Activated T-helper 1 cell treated with Interleukin-2 at 50 U/mL for 16 hours (primary cell): ENCODE measurements at regions not wholly inside any gene's neighbourhood (a gene's known extent, or its start where the extent isn't known, plus 50 kb on each side); places are given as distances from the start of the nearest gene placed in this dataset.
"Not testable (repeated sequence)": the region's sequence is repeated elsewhere in the genome, so short reads cannot be mapped to it uniquely, and the experiment has no call there.

Experiments used
- DNase-seq: peaks from one replicate; pipeline ENCODE4 v3.0.0-alpha.2; 2020; ENCODE audit warnings: low read depth

DNA sequence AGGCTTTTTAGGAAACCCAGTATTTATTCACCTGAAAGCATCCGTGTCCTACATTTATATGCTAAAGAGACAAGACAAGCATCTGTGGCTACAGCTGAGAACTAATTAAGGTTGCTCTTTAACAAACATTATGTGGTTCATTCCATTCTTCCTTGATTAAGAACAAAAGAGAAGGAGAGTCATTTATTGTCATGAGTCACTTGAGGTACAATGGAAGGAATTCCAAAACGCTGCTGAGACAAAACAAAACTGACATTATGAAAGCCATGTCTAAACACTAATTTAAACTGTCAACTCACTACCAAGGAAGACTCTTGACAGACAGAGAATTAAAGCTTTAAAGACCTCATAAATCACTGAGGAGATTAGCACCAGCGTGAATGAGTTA, 214.4 kb downstream of the BMP4 start:
- no peak for DNase-seq

DNA sequence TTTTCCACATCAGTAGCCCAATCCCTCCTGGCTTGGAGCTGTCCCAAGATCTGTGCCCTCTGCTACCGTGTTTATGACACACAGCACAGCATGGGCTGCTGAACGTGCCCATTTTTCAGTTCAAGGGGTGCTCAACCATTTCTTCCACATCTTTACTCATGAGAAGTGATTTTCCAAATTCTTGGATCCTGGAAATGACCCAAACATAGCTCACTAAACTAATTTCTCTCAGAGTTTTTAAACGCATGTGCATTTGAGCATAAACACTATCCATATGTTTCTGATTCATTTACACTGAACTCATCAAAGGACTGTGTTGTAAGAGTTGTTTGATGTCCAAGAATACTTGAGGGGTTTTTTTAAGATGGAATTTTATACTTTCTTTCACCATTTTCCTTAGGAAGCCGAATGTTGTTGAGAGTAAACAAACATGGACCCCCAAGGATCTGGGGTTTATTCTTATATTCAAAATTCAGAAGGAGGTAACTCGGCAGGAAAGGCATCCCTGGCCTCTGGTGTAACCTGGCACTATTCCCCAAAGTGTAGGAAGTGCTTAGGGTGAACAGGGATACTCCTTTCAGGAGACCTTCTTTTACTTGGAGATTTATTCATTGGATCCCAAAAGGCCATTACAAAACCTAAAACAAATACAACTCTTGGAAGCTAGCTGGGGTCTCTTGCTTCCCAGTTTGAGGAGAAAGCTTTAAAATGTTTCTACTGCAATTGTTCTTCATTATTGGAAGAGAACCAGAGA, 215.0 kb downstream of the BMP4 start:
- no peak for DNase-seq

DNA sequence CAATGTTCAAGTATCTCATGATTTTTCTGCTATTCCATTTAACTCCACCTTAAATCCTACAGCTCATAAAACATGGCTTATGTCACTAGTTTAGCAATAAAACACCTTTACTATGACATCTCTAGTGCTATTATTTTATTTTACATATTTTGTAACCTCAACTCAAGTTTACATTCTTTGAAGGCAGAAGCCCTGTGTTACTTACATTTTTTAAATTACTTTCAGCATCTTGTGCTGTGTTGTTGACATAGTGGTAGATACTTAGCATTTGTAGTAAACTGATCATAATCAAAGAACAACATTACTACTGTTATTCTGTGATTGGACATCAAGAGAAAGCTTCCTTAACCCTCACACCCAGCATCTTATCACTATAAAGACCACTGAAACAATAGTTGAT, 216.1 kb downstream of the BMP4 start:
- no peak for DNase-seq

DNA sequence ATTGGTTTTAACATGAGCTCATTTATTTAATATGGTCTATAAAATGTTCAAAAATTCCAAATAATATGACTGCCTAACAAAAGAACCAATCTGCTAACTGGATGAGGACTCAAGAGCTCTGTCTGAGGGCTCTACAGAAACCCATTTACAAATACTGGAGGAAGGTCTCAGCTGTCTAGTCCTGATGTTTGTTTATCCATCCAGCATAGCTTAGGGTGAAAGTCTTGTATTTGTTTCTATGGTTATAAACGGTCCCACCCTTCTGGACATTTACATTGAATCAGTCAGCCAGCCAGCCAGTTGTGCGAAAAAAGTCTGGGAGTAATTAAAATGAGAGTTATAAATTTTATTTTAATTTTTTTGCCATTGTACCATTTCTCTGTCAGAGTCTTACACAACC, 220.7 kb downstream of the BMP4 start:
- no peak for DNase-seq

DNA sequence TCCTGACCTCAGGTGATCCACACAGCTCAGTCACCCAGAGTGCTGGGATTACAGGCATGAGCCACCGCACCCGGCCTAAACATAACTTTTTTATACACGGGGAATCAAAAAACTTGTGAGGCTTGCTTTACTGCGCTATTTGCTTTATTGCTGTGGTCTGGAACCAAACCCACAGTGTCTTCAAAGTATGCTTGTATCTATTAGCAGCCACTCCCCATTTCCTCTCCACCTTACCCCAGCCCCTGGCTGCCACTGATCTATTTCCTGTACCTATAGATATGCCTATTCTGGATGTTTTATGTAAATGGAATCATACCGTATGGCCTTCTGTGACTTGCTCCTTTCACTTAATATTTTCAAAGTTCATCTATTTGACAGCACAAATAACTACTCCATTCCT, 233.4 kb downstream of the BMP4 start:
- DNase-seq: no peak

DNA sequence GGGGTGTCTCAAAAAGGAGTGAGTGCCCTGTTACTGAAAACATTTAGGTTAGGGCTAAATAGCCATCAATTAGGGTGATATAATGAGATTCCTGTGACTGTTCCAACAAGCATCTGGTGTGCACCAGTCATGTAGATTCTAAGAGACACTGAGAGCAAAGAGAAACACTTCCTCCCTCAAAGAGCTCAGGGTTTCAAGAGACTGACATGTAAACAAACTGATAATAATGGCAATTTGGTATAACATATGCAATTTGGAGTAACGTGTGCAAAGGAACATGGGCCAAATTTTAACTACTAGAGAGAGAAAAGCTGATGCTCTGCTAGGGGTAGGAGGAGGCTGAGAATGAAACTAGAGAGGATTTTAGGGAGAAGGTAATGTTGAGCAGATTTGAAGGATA, 237.1 kb downstream of the BMP4 start:
- DNase-seq: no peak

DNA sequence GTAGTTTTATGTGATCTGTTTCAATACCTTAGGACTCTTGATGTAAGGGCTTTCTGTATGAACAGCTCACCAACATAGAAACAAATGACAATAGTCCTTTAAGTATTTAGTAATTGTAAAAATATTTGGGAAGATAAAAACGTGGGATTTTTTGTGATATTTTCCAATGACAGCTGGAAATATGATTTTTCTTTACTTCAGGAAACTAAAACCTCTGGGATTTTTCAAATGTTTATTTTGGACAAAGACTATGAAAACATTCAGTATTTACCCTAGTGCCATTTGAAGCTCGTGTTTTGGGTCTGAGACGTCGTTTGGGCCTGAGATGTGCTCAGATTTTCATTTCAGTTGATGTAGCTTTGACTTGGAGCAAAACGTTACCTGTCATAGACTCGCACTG, 240.0 kb downstream of the BMP4 start:
- DNase-seq: no peak

DNA sequence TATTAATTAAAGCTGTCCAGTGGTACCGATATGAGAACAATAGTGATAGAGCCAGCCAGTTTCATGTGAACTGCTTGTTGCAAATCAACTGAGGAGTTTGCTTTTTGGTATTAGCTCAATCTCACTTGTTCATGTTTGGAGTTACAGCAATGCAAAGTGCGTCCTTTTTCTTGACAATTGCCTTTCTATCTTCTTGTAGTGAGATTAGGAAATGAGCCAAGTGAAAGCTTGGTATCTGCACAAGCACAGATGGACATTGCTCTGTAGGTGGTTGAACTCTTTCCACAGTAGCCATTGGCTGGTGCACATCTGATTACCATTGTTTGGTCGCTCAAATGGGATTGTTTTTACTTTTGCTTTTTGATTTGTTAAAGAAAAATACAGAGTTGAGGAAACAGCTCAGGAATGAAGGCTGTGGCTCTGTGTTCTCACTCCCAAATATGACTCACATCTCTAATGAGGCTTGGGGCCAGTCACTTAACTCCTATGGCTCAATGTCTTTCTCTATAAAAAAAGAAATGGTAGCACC, 241.4 kb downstream of the BMP4 start:
- DNase-seq: no peak

DNA sequence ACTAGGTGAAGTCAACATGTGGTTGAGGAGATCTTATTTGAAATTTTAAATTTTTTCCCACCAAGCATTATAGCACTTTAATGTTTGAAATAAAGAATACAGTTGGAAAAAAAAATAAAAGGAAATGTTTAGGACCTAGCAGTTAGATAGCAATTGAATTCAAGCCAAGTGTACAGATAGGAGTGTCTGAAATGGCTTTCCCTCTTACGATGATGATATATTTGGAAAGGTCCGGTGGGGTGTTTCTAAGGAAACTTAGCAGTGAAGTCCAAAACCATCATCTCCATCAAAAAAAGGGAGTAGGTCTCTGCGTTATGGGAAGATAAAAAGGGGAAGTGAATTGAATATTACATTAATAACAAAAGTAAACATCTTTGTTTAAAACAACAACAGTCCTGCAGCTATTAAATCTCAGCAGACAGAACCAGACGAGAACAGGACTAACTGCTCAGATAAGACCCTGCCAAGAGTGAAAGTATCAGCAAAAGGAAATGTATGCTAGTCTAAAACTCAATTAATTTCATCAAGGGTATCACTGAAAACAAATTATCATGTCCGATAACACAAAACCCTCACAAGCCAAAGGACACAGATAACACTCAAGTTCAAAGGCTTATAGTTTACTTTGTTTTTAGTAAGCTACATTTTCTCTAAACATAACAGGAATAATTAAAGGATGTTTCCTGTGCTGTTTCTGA, 242.0 kb downstream of the BMP4 start:
- no peak for DNase-seq

DNA sequence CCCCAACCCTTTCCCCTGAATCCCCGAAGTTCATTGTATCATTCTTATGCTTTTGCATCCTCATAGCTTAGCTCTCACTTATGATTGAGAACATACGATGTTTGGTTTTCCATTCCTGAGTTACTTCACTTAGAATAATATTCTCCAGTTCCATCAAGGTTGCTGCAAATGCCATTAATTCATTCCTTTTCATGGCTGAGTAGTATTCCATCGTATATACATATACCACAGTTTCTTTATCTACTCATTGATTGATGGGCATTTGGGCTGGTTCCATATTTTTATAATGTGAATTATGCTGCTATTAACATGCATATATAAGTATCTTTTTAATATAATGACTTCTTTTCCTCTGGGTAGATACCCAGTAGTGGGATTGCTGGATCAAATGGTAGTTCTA, 243.7 kb downstream of the BMP4 start:
- not testable (repeated sequence) for DNase-seq

DNA sequence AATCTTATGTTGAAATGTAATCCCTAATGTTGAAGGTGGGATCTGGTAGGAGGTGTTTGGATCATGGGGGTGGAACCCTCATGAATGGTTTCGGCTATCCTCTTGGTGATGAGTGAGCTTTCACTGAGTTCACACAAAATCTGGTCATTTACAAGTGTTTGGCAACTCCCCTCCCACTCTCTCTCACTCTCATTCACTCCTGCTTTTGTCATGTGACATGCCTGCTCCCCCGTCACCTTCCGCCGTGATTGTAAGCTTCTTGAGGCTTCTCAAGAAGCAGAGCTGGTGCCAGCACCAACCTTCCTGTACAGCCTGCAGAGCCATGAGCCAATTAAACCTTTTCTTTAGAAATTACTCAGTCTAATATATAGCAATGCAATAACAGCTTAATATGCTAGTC, 245.4 kb downstream of the BMP4 start:
- no peak for DNase-seq

DNA sequence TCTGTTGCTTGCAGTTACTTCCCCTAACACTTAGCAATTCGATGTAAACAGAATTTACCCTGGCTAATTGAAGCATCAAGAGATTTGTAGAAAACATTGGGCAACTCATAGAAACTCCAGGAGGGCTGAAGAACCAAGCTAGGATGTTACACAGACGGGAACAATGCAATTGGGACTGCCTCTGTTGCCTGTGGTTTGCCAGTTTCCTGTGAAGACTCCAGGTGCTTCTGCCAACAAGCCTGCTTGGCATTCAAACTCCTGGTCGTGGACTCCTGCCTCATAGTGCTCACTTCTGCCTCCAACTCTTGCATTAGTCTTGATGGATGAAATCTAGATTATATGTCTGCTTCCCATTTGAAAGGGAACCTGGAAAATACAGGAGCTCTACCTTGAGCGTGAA, 246.0 kb downstream of the BMP4 start:
- DNase-seq: no peak

DNA sequence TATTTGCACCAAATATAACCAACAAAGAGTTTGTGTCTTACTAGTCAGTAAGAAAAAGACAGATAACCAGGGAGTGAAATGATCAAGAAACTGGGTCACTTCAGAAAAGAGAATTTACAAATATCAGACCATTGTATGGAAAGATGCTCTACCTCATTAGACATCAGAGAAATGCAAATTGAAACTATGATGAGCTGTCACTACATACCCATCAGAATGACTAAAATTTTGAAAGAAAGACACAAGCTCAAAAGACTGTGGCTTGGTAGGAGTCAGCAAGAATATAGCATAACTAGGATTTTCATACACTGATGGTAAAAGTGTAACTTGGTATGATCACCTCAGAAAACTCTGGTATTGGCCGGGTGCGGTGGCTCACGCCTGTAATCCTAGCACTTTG, 247.2 kb downstream of the BMP4 start:
- DNase-seq: no peak

DNA sequence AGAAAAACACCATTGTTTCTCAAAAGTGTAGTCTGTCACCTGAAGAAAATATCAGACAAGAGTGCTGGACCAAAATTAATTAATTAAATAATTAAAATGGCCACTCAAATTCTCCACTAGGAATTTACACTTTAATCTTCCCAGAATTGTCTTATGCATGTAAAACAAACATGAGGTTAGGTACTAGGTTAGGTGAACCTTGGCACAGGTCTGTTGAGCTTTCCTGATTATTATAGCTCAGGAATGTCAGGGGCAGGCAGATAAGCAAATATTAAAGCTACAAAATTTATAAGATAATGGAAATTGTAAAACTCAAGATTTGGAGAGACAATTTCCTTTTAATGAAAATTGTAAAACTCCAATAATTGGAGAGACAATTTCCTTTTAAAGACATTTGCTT, 253.2 kb downstream of the BMP4 start:
- DNase-seq: no peak

DNA sequence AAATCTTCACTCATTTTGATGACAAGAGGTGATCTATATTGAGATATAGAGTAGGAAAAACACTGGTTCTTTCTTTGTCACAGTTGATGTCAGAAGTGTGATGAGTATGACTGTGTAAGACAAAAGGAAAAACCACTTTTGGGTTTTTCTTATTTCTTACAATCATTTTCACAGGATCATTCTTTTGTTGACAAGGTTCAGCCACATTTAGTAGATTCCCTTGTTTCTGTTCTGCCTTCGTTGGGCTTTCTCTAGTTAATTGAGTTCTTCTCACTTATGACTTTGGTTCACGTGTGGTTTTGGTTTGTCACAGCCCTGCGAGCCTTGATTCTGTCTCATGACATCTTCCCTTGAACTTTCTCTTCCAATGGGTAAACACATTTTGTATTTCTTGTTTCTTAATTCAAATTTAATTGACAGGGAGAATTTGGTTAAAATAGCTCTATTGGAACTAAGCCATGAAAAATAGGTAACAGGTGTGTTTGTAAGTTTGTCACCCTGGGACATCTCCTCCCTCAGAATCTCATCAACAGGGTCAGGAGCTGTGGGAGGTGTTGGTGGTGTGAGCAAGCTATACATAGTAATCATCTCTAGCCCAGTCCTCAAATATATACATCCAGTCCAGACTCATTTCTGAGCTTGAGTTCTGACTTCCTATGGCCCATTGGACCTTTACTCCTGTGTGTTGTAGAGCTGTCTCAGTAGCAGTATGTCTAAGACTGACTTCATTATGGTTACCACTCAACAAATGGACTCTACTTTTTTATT, 255.3 kb downstream of the BMP4 start:
- DNase-seq: no peak

DNA sequence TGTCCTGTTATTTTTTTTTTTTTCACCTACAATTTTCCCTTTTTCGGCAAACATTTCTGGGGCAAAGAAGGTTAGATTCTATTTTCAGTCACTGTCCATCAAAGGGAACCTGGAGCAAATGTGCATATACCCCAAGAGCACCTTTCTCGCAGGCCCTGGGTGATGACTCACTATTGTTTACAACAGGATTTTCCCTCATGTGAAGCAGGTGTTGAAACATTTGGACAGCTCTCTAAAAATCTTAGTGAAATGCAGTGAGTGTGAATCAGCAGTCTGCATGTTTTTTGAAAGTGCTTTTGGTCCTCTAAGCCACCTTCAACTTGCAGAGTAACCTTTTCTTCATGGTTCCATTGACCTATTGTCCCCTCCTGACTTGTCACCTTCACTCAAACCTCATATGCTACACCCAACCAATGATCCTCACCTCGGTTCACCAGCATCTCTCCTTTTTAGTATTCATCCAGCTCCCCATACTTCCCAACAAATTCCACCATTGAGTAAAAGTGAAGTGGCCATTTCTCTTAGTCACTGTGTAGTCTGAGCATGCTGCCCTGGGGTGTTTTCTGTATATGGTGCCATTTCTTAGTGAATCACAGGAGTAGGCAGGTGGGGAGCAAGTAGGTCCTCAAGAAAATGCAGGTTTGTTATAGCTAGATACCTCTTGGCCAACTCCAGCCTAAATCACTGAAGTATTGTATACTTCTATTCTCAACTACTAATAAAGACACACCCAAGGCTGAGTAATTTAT, 260.2 kb downstream of the BMP4 start:
- DNase-seq: no peak

DNA sequence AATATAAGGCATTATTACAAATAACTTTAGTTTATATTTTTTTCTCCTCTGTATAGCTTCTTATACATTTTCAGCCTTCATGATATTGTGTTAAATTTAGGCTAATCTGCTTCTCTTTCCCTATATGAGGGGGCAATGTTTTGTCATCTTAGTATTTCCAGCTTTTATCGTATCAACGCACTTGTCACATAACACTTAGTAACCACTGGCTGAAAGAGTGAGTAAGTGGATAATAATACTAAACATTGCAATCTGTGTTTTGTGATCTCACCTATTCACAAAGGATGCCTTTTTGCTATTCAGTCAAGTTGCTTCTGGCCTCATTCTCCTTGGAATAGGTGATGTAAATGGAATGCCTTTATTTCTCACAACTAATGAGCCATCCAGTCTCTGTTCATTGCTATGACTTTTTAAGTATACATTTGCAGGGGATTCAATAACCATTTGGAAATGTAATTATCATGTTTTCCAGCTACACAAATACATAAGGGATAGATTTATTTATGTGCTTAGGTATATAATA, 260.9 kb downstream of the BMP4 start:
- DNase-seq: no peak

DNA sequence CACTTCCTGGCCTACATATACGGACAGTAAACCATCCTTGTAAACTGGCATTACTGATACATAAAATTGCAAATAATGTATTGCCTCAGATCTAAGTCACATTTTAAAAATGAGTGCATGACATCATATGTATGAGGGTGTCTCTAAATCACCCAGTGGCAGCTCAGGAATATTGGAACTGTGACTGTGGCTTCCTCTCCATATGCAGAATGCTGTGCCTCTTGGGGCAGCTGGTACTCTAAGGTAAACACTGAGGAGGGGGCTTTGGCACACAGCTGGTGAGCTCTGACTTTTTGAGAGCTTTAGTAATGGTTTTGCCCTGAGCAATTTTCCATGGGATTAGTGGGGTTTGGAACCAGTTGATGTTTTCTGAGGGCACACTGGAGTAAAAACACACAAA, 263.7 kb downstream of the BMP4 start:
- DNase-seq: no peak

DNA sequence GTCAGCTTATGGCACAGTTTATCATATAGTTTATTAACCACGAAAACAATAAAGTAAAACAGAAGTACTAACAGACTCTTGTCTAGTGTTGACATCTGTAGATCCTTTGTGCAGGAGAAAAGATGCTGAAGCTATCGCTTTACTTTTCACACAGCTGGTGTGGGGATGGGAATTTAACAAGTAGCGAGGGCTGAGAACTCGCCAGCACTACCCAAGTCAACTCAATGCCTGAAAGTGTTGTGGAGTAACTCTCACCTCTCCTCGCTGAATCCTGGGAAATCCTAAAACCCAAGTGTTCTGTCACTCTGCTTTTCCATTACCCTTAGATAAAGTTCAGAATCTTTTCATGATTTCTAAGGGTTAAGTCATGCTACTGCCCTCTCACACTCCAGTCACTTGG, 264.2 kb downstream of the BMP4 start:
- no peak for DNase-seq

DNA sequence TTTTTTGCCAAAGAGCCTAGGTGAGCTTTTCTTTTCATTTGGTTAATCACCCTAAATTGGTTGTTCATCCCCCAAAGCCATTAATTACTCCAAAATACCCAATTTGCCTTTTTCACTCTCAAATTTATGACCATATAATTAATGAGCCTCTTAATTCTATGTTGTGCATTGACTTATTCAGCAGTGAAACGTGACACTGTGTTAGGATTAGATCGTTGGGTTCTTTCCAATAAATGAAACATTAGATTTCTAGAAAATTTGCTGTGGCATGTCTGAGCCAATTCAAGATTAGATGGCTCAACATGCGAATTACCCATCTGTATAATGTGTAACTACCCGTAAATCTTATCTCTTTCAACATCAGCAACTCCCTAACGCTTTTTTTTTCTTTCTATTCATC, 273.4 kb downstream of the BMP4 start:
- DNase-seq: no peak

DNA sequence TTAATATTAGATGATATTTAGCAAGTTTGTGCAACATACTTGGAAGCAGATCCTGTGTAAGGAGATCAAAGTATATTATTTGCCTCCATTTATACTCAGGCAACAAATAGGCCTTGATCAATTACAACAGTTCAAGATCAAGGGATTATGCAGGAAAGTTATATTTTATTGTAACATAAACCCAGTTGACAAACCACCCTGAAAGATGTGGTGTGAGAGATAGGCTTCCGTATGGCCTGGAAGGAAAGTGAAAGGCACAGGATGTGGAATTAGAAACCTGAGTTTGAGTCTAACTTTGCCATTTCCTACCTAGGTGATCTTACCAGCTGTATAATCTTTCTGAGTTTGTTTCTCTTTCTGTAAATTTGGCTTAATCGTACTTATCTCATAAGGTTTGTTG, 284.1 kb downstream of the BMP4 start:
- no peak for DNase-seq

DNA sequence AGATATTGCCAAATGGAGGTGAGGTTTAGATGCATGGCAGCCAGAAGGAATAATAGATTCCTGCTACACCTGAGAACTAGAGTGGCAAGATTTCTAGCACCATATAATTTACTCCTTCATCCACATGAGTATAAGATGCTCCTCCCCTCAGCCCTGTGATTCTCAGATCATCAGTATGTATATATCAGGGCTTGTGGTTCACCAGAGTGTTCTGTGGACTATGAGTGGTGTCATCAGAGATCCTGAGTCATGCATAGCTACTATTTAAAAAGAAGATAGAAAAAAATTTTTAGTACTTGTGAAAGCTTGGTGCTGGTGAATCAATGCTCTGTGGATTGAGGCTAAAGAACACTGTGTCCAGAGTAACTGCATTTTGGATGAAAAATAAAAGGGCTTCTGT, 285.9 kb downstream of the BMP4 start:
- DNase-seq: no peak
